ENCODE measurements at regions not wholly inside any gene's neighbourhood (a gene's known extent, or its start where the extent isn't known, plus 50 kb on each side); places are given as distances from the start of the nearest gene placed in this dataset.

- no peaks in the 10 kb centered on the region for H3K27me3 ChIP-seq (ENCODE audit: control insufficient read depth in 2 of 2, insufficient read depth in 2 of 2, low read length in 2 of 2)
- H2AFZ ChIP-seq (ENCODE audit: insufficient read depth, low read depth, low read length, poor library complexity, severe bottlenecking): no peak overlapping the region
- H3K27ac ChIP-seq (ENCODE audit: low read depth in 1 of 2, low read length in 2 of 2): no peak overlapping the region
- H3K36me3 Mint-ChIP-seq: no peaks in the 10 kb centered on the region
- no peaks in the 10 kb centered on the region for H3K36me3 ChIP-seq (replicated peaks in 1 of 2; ENCODE audit: control insufficient read depth in 1 of 2, insufficient read depth in 2 of 2, low read length in 2 of 2)
- peaks cover 0 to 9% (median 3%) of the 10 kb centered on the region in 7 donors for H3K9me3 Mint-ChIP-seq
- H3K27ac Mint-ChIP-seq: no peak overlapping the region
- H3K9ac ChIP-seq (ENCODE audit: insufficient read depth, low read length, poor library complexity, severe bottlenecking): no peak overlapping the region
- intact Hi-C loops (cut with micrococcal nuclease): no loop called here
- no peak overlapping the region for H3K4me3 ChIP-seq (replicated peaks in 1 of 3; ENCODE audit: low read depth in 2 of 3, low read length in 3 of 3)
- H3K79me2 ChIP-seq (ENCODE audit: insufficient read depth, low read length): no peaks in the 10 kb centered on the region
- no peaks in the 10 kb centered on the region for H4K20me1 ChIP-seq (ENCODE audit: insufficient read depth, low read length)
- H3K27me3 Mint-ChIP-seq (ENCODE audit: low read depth in 3 of 3): peaks cover 0 to 9% (median 4%) of the 10 kb centered on the region in 3 donors
- TF ChIP-seq CTCF (IDR thresholded peaks at IDR 0.05): no peak
- H3K4me2 ChIP-seq (replicated peaks; ENCODE audit: extremely low read depth, low read length, poor library complexity, severe bottlenecking): no peak overlapping the region
- WGBS (ENCODE audit: insufficient coverage): 20% methylated on average over 1 of the region's 8 CpGs
- no peaks in the 10 kb centered on the region for H3K4me1 Mint-ChIP-seq
- H3K4me3 Mint-ChIP-seq: no peak overlapping the region
- no peak for DNase-seq
- peaks cover 0 to 2% of the 10 kb centered on the region in 2 donors for H3K9me3 ChIP-seq (replicated peaks in 1 of 2; ENCODE audit: control insufficient read depth in 1 of 2, insufficient read depth in 1 of 2, low read length in 2 of 2)
- no peaks in the 10 kb centered on the region for H3K4me1 ChIP-seq (ENCODE audit: control insufficient read depth in 1 of 2, insufficient read depth in 2 of 2, low read length in 2 of 2)
Observed at GRCh38 chrX:445727-446126, 59.0 kb upstream of the PPP2R3B start.

GRCh38 chrX:446245-446644, 59.5 kb upstream of the PPP2R3B start:
- DNase-seq: no peak

More at GRCh38 chrX:446245-446644, 59.5 kb upstream of the PPP2R3B start:
- Mint-ChIP-seq H3K9me3 (peaks cover 0 to 5% (median 0%) of the 10 kb centered on the region in 7 donors), H3K27ac (no peak overlapping the region), H3K27me3 (ENCODE audit: low read depth in 3 of 3) (peaks cover 1 to 9% (median 4%) of the 10 kb centered on the region in 3 donors), H3K36me3 (no peaks in the 10 kb centered on the region), H3K4me3 (no peak overlapping the region), H3K4me1 (no peaks in the 10 kb centered on the region)
- no peak overlapping the region for H3K9ac ChIP-seq (ENCODE audit: insufficient read depth, low read length, poor library complexity, severe bottlenecking)
- H3K79me2 ChIP-seq (ENCODE audit: insufficient read depth, low read length): no peaks in the 10 kb centered on the region
- WGBS (ENCODE audit: insufficient coverage): 52% methylated on average over 6 of the region's 10 CpGs
- no peak overlapping the region for H2AFZ ChIP-seq (ENCODE audit: insufficient read depth, low read depth, low read length, poor library complexity, severe bottlenecking)
- H4K20me1 ChIP-seq (ENCODE audit: insufficient read depth, low read length): no peaks in the 10 kb centered on the region
- H3K4me3 ChIP-seq (replicated peaks in 1 of 3; ENCODE audit: low read depth in 2 of 3, low read length in 3 of 3): no peak overlapping the region
- no peaks in the 10 kb centered on the region for H3K36me3 ChIP-seq (replicated peaks in 1 of 2; ENCODE audit: control insufficient read depth in 1 of 2, insufficient read depth in 2 of 2, low read length in 2 of 2)
- H3K27ac ChIP-seq (ENCODE audit: low read depth in 1 of 2, low read length in 2 of 2): no peak overlapping the region
- intact Hi-C loops (cut with micrococcal nuclease): no loop called here
- TF ChIP-seq CTCF (IDR thresholded peaks at IDR 0.05): no peak
- no peaks in the 10 kb centered on the region for H3K27me3 ChIP-seq (ENCODE audit: control insufficient read depth in 2 of 2, insufficient read depth in 2 of 2, low read length in 2 of 2)
- no peaks in the 10 kb centered on the region for H3K4me1 ChIP-seq (ENCODE audit: control insufficient read depth in 1 of 2, insufficient read depth in 2 of 2, low read length in 2 of 2)
- no peak overlapping the region for H3K4me2 ChIP-seq (replicated peaks; ENCODE audit: extremely low read depth, low read length, poor library complexity, severe bottlenecking)
- no peaks in the 10 kb centered on the region for H3K9me3 ChIP-seq (replicated peaks in 1 of 2; ENCODE audit: control insufficient read depth in 1 of 2, insufficient read depth in 1 of 2, low read length in 2 of 2)

Measured in CD14-positive monocyte (primary cell).